Fibroblast of mammary gland (primary cell): ENCODE measurements at regions not wholly inside any gene's neighbourhood (a gene's known extent, or its start where the extent isn't known, plus 50 kb on each side); places are given as distances from the start of the nearest gene placed in this dataset.

ENCODE experiments used
- DNase-seq: peaks from one replicate; pipeline ENCODE4 v3.0.0-alpha.2; 2010; ENCODE audit warnings: low read depth
- H3K4me3 ChIP-seq: 2 replicates; pipeline ENCODE4 v1.5.1; 2011; ENCODE audit warnings: low read depth, mild to moderate bottlenecking, low read length, moderate library complexity; ENCODE audit not compliant: control insufficient read depth
- CTCF ChIP-seq: conservative IDR thresholded peaks from 2 replicates; pipeline ENCODE4 v1.5.1; 2011; ENCODE audit warnings: low read depth, low read length, inconsistent platforms; ENCODE audit not compliant: control insufficient read depth, insufficient read depth

GRCh38 chr5:118459490-118459889, 528.9 kb downstream of the DTWD2 start:
- no peak for TF ChIP-seq CTCF
- DNase-seq = no peak
- no peak overlapping the region for H3K4me3 ChIP-seq

- no peak for DNase-seq
- TF ChIP-seq CTCF = no peak
- H3K4me3 ChIP-seq = no peak overlapping the region
Observed at GRCh38 chr5:118456085-118456484, 532.3 kb downstream of the DTWD2 start.

GRCh38 chr5:118451697-118452247, 536.6 kb downstream of the DTWD2 start:
- no peak overlapping the region for H3K4me3 ChIP-seq
- no peak for TF ChIP-seq CTCF
- DNase-seq = no peak

- no peak for DNase-seq
- no peak for TF ChIP-seq CTCF
- no peak overlapping the region for H3K4me3 ChIP-seq
Observed at GRCh38 chr5:118450554-118451332, 537.6 kb downstream of the DTWD2 start.

GRCh38 chr5:118447350-118447749, 541.0 kb downstream of the DTWD2 start:
- DNase-seq = no peak
- TF ChIP-seq CTCF = no peak
- H3K4me3 ChIP-seq = no peak overlapping the region

GRCh38 chr5:118441956-118442355, 546.4 kb downstream of the DTWD2 start:
- TF ChIP-seq CTCF = no peak
- no peak overlapping the region for H3K4me3 ChIP-seq
- no peak for DNase-seq
